Fibroblast of skin of right quadriceps (primary cell): ENCODE measurements at regions not wholly inside any gene's neighbourhood (a gene's known extent, or its start where the extent isn't known, plus 50 kb on each side); places are given as distances from the start of the nearest gene placed in this dataset.
A peak's percentile ranks its signal among the peaks of the same experiment; 100 is the strongest.

ENCODE experiments used
- DNase-seq: peaks from one replicate; pipeline ENCODE4 v3.0.0-alpha.2; 2013

DNA sequence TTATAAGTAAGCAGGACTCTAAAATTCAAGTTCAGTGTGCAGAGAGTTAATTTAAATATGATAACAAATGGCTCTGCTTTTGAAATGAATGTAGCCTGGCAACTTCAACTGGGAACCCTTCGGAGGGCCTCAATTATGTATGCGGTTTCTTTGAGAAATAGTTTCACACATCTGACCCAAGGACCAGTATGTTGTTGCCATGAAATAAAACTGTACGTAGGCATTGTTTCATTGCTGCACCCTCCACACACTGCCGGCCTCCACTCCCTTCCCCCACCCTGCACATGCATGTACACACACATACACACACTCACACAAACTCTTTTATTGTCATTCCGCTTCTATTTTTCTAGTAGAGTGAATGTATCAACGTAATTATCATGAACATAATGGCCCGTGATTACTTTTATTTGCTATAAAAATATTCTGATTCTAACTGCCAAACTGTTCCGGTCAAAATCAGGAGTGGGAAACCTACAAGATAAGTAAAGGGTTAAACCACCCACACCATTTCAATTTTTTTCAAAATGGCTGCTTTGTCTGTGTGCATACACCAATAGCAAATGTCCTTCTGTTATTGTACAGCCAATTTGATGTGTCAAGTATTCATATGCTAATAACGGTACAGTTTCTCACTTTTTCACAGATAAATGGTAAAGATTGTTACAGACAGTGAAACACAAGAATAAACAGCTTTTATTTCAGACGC, 215.5 kb upstream of the TMEM161B start:
- DNase-seq: no peak

DNA sequence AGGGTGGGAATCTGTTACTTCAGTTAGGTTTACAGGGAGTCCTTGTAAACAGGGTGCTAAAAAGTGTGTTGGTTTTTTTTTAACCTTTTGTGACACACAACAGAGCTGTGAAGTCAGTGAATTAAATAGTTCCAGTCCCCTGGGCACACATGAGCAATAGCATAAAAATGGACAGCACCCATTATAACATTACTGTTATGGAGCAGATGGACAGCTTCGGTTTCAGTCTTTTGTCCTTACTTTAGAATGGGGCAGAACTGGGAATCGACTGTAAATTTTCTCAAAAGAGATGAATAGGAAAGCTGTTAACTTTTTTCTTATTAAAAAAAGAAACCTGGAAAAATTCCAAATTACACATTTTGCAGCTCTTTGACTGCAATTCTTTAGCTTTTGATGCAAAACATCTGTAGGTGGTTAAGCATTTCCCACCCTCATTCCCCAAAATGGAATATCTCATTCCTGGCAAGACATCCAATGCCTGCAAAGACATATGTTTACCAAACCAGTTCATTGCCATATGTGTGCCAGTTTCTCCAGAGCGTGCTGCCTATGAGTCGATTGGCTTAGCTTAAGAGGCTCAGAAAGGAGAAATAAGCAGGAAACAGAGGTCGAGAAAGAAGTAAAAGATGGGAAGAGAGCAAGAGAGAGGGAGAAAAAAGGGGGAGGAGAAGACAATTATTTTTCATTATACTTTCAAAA, 212.3 kb upstream of the TMEM161B start:
- DNase-seq: peak; percentile 46

DNA sequence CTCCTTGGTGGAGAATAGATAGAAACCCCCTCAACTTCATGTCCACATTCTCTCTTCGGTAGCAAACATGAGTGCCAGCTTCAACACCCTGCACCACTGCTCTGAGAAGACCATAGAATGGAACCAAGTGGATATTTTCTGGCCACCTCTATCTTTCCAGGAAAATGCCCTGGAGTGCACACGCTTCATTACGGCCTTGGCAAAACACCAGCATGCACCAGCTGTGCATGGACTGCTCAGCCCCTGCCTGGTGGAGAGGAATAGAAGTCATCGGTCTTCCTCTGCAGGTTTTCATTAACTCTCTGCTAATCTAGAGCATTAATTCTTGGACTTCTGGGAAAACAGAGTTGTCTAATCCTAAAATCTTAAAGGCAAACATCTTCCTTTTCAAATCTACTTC, 211.6 kb upstream of the TMEM161B start:
- no peak for DNase-seq

DNA sequence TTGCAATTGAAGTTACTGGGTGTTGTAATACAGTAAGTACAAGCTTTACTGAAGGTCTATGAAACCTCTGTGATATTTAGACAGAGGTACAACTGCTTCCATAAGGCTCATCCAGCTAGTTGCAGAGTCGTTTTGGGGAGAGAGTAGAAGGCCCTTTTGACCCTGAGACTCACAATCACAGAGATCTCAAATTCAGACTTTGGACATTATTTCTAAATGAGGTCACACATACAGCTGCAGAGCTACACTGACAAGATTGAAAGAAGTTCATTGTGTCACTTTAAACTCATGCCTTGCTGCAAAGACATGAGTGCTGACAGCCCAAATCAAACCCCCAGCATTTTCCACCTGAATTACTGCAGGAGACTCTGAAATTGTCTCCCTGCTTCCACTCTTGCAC, 205.9 kb upstream of the TMEM161B start:
- no peak for DNase-seq

DNA sequence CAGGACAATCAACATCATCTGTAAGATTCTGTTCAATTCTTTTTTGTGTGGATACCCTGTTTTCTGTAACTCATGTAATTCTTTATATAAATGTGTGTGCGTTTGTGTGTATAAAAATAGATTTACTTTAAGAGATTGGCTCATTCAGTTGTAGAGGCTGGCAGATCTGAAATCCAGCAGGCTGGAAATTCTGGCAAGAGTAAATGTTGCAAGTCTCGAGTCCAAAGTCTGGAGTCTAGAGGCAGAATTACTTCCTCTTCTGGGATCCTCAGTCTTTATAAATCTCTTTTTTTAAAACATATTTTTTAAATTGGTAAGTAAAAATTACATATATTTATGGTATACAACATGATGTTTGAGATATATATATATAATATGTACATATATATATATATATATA, 202.1 kb upstream of the TMEM161B start:
- DNase-seq: no peak

DNA sequence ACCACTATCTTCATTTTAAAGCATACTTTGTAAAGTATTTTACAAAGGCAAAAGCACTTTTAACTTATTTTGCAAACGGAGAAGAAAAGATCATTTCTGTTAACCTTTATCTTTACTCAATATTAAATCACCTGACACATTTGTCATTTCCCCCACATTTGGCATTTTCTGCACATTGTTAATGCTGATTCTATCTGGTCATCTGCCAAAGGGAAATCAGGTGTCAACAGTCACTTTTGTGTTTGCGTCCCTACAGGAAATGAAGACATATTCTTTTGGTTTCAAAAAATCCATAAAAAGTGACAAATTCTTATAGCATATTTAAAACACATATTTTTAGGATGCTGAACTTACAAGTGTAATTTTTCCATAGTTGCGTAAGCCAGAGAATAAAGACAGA, 191.3 kb upstream of the TMEM161B start:
- DNase-seq: no peak

DNA sequence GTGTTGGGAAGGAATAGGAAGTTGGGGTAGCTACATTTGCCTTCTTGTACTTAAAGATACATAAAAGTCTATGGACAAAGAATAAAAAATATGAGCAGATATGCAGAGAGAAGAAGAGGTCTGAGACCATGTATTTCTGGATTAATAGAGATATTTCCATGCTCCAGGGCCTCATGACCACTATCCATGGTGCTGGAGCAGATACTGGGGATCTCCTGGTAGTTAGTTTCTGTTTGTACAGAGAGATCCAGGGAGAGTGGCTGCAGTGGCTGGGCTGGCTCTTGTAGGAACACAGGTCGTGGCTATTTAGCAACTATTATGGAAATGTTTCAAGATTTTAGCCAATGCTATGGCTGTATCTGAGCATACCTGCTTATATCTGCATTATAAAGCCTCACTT, 184.2 kb upstream of the TMEM161B start:
- no peak for DNase-seq

DNA sequence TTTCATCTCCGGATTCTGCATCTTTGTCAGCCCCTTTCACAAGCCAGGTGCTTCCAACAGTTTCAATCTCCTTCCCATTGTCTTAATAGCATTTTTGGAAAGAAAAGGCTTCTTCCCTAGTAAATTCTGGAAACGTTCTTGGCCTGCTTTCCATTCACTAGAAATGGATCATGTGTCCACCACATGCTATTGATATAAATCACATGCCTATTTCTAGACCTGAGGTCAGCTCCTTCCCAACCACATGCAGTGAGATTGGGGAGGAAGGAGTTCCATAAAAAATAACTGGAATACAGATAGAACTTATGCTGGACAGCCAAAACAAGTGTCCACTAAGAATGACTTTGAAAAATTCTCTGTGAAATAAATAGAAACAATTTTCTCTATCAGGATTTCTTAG, 181.6 kb upstream of the TMEM161B start:
- DNase-seq: no peak

DNA sequence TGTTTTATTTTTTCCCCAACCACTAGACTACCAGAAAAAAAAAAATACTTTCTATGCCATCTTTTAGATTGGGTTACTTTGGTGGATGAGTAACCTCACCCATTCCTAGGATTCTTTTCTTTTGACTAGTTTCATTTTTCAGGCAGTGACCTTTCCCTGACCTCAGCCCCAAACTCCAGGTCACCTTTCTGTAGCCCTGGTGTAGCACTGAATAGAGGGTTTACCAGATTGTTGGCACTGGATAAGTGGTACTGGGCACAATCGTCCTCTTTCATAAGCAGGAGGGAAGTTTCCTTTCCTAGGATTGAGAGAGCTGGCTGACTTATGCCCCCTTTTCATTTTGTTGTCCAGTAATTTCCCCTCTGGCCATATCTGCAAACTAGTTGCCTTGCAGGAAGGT, 169.4 kb upstream of the TMEM161B start:
- peak; percentile 3 for DNase-seq

DNA sequence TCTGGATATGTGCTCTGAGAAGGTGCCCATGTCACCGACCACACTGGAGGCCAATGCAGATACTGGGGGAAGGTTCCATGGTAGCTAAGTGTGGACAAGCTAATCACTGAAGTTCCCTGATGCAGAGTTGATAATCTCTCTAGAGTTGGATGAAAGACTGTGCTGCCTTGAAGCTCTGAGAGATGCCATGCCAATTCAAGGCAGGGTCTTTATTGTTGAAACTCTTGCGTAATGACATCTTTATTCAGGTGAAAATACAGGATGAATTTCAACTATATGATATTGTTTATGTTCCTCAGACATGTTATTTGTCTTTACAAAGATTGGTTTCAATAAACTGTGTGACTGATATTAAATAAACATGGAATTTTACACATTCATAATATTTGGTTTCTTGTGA, 167.6 kb upstream of the TMEM161B start:
- DNase-seq: no peak

DNA sequence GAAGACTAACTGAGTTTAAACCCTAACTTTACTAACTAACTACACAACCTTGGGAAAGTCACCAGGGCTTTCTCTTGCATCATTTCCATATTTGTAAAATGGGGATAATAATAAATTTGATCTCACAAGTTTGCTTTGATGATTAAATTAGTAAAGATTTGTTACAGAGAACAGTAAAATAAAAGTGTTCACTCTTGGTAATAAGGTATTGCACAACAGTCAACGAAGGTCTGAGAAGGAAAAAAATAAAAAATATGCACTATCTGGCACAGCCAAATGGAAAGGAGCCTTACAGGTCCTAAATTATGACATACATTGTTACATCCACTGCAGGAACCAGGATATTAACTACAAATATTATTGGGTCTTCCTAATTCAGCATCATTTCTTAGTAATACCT, 160.0 kb upstream of the TMEM161B start:
- no peak for DNase-seq

DNA sequence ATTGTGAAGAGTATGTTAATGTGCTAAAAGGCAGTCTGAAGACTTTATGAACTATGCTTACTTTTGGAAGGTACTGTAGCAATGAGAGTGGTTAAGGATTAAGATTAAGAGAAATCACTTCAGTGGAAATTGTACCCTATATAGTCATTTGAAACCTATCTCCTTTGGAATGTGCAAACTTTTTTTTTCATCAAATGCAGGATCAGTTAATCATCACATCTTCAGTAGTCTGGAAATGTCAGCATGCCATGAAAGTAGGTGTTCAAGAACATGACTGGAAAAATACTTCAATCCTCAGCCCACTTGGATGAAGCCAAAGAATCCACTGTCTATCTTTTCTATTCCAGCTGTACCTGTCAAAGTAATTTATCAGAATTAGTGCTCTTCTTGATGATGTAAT, 157.8 kb upstream of the TMEM161B start:
- DNase-seq: no peak

DNA sequence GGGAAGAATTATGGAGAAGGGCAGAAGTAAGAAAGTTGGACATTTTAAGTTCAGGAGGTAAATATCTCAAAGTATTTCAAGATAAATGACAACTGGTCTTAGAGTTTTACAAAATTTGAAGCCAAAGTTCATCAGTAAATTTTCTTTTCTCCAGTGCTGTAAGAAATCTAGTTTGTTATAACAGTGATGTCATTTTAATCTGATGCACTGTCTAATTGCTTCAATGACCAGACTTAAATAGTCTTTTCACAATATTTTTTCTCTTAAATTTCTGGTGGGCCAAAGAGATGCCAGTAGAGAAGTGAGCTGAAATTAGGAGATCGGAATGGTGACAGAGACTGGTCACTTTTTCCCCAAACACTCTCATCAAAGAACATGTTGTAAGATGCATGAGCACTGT, 156.5 kb upstream of the TMEM161B start:
- DNase-seq: no peak

DNA sequence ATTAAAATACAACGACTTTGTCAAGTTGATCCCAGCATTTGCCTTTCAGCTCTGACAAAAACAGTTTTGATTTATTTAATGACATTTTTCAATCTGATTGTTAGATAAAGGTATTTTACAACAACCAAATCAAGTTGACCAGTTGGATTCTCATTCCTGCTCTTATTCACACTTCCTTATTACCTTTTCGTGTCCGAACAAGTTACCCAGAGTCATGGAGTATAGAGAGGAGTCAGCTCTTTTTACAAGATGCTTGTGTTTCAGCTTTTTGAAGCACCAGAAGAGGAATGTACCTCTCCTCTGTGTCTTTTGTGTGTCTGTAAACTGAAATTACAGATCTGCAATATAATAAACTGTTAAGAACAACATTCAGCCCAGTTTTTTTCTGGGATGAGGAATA, 151.3 kb upstream of the TMEM161B start:
- no peak for DNase-seq

DNA sequence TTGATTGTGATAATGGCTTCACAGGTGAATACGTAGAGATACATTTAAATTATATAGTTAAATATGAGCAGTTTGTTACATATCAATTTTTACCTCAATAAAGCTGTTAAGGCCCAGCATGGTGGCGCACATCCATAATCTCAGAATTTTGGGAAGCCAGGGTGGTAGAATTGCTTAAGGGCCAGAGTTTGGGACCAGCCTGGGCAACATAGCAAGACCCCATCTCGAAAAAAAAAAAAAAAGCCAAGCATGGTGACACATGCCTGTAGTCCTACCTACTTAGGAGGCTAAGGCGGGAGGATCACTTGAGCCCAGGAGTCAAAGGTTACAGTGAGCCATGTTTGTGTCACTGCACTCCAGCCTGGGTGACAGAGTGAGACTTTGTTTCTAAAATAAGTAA, 138.7 kb upstream of the TMEM161B start:
- DNase-seq: no peak

DNA sequence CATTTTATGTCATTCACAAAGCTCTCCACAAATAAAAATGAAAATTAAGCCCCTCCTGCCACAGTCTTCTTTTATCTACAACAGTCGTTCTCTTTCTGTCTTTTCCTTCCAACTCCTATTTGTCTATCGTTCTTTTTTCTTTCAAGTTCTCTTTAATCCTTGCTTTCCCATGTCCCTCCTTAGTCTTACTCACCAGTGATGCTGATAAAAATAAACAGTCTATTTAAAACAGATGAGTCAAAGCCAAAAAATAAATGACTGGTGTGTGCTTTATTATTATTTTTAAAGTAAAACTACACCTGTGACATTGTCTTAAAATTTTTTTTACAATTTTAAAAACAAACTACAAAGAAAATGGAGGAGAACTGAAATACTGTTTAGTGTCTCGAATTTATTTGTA, 137.1 kb upstream of the TMEM161B start:
- DNase-seq: no peak

DNA sequence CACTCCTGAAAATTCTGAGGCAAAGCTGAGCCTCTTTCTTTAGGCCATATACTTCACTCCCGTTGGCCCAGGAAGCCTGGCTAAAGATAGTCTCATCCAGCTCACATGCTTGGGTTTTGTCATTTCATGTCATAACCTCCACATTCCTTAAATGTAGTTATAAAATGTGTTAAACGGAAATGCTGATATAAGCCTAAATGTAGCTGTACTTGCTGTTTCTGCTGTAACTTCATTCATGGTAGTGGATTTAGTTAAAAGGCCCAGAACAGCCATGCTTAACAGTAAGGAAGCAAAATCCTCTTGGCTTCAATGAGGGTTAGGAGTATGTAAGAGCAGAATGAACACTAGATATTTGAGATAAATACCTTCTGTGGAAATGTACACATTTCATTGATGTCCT, 135.8 kb upstream of the TMEM161B start:
- no peak for DNase-seq

DNA sequence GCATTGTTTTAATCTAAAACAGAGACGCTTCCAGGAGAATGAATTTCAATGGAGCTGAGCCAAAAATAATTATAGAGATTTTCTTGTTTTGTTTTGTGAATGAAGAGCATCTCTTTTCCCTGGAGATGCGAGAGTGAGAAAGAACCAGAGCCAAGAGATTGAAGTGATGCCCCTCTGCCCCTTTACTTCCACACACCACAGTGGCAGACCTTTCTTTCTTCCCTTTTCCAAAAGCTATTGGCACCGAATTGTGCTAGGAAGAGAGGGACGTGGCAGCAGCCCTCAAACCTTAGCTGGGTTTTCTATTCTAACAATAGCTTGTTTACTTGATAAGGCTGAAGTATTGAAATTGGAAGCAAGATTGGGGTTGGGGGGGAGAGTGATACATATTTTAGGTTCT, 133.0 kb upstream of the TMEM161B start:
- DNase-seq: no peak

DNA sequence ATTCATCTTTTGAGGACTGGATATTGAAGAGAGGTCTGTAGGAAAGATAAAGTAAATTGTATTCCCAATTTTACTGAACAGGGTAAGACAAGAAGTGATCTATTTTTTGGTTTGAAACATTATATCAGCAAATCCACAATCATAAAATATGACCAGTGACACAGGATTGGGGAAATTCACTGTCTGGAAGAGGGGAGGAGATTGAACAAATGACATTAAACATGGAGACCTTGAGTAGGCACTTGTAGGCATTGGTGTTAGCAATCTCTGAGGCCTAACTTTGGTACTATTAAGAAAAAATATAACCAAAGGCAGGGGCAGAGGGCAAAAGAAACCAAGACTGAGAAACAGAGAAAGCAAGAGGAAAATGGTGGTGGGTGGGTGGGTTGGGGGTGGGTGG, 132.6 kb upstream of the TMEM161B start:
- no peak for DNase-seq

DNA sequence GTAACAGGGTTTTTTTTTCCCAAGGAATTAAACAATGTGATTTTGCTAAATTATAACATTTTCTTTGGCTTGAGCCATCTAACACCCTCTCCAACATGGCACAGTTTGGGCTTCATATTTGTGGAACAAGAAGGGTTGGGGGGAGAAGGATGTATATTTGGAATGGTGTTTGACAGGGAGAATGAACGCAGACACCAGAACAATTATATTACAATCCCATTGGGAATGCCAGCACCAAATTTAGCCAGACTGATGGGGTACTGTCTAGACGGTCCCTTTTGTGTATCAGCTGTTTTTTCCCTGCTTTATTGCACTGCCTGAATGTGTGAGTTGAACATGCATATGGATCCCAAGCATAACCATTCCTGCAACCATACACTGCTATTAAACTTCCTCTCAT, 130.9 kb upstream of the TMEM161B start:
- DNase-seq: no peak

DNA sequence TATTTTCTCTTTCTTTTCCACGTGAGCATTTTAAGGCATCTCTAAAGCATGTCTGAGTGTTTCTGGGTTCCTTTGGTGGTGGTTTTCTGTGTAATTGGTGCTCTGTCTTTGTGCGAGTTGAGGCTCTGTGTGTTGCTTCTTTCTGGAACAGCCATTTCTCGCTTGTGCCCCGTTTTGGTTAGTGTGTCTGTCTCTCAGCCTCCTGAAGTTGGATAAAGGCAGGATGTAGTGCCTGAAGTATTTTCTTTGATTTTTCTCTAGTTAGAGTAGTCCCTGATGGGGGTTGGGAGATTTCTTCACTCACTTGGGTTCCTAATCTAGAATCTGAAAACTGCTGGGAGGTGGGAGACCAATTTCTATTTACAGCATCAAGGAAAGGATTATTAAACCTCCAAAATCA, 129.7 kb upstream of the TMEM161B start:
- no peak for DNase-seq

DNA sequence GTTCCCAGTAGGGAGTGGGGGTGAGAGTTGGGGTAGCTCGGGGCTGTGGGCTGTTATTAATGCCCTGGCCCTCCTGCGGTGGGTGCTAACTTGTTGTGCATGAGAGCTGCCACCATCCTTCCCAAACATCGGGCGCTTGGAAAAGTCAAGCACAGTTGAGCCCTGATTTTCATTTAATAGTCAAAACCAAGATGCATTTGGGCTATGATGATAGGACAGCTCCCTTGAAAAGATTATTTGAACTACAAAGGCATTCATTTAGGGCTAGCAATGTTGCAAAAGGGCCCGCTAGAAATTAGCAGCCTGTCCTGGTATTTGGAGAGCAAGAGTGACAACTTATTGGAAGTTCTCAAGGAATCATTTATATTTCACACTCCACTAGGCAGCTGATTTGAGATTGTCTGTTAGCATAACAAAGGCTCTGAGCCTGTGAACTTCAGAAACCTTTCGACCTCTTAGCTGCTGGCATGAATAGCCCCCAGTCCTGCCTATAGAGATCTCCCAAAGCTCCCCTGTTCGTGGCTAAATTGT, 128.2 kb upstream of the TMEM161B start:
- no peak for DNase-seq

DNA sequence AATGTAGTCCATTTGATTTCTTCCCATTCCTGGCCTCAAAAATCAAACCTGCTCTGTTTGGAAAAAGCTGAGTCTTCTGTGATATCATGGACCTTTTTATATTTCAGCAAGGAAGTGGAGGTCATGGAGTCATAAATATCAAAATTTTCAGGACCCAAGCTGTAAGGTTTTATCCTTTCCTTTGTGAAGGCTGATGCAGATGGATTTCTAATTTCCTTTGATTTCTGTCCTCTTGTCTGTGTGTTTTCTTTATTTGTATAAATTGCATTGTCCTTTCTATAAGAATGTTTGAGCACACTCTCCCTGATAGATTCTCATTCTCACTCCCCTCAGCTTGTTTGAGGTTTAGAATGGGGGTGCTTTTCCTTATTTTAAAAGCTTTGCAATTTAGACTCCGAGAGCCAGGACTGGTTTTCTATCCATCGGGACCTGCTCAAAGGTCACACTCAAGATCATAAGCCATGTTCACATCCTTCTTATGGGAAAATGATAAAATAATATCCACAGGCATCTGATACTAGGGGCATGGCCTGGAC, 127.4 kb upstream of the TMEM161B start:
- no peak for DNase-seq

DNA sequence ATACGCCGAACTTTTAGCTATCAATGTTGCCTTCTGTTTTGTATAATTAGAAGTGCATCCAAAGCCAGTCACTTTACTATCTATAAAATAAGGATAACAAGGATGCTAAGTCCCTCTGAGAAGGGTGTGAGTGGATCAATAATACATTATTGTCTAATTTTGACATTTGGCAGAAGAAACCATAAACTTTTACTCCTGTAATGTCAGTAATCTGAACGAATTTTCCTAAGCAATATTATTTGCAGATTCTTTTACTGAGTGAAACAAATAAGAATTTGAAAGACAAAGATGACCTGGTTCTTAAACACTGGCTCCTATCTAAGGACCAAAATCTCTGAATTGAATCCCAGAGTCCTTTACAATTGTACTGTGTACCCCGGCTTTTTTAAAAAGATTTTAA, 126.6 kb upstream of the TMEM161B start:
- no peak for DNase-seq
